ENCODE measurements at regions not wholly inside any gene's neighbourhood (a gene's known extent, or its start where the extent isn't known, plus 50 kb on each side); places are given as distances from the start of the nearest gene placed in this dataset.

- TF ChIP-seq CTCF (IDR thresholded peaks at IDR 0.05; ENCODE audit: insufficient read depth, low read length, poor library complexity, severe bottlenecking) (no peak), EZH2phosphoT487 (conservative IDR thresholded peaks at IDR 0.05; ENCODE audit: low read length) (no peak)
Observed at GRCh38 chr10:4264209-4264865, 479.3 kb upstream of the KLF6 start.
